ENCODE measurements at regions not wholly inside any gene's neighbourhood (a gene's known extent, or its start where the extent isn't known, plus 50 kb on each side); places are given as distances from the start of the nearest gene placed in this dataset.

GRCh38 chr3:144569651-144570050, 598.0 kb downstream of the DIPK2A start:
- TF ChIP-seq, protein P1, sequence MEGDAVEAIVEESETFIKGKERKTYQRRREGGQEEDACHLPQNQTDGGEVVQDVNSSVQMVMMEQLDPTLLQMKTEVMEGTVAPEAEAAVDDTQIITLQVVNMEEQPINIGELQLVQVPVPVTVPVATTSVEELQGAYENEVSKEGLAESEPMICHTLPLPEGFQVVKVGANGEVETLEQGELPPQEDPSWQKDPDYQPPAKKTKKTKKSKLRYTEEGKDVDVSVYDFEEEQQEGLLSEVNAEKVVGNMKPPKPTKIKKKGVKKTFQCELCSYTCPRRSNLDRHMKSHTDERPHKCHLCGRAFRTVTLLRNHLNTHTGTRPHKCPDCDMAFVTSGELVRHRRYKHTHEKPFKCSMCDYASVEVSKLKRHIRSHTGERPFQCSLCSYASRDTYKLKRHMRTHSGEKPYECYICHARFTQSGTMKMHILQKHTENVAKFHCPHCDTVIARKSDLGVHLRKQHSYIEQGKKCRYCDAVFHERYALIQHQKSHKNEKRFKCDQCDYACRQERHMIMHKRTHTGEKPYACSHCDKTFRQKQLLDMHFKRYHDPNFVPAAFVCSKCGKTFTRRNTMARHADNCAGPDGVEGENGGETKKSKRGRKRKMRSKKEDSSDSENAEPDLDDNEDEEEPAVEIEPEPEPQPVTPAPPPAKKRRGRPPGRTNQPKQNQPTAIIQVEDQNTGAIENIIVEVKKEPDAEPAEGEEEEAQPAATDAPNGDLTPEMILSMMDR (IDR thresholded peaks at IDR 0.05; ENCODE audit: low read depth, low read length, missing control alignments): no peak
- no peak for DNase-seq

DNA sequence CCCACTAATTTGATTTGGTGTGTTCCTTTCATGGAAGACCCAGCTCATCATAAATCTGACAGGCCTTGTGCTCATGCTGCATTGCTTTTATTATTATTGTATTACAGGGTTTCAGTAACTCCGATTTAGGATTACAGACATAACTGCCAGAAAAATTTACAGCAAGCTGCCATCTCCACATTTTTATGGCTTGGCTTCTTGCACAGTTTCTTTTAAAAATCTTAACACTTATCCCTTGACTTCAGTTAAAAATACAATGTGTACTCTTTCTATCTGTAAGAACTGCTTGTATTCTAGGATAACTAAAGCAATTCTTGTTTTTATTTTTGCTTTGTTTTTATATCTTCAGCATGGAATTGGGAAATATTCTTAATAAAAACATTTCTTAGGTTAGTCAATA, 612.2 kb downstream of the DIPK2A start:
- in situ Hi-C loops (cut with HindIII; ENCODE audit: low pct_ligation_motif_present, low sequenced_read_pairs): no loop called here
- Histone ChIP-seq H3K4me3 (ENCODE audit: low read depth, low read length) (no peak overlapping the region), H3K36me3 (replicated peaks) (no peaks in the 10 kb centered on the region), H3K27me3 (replicated peaks) (no peaks in the 10 kb centered on the region), H3K27ac (no peak overlapping the region)
- TF ChIP-seq, protein P1 (IDR thresholded peaks at IDR 0.05; ENCODE audit: low read depth, low read length, missing control alignments): no peak
- DNase-seq: no peak

More at GRCh38 chr3:144569651-144570050, 598.0 kb downstream of the DIPK2A start:
- Histone ChIP-seq H3K4me3 (ENCODE audit: low read depth, low read length) (no peak overlapping the region), H3K27ac (no peak overlapping the region), H3K27me3 (replicated peaks) (no peaks in the 10 kb centered on the region), H3K36me3 (replicated peaks) (no peaks in the 10 kb centered on the region)
- in situ Hi-C loops (cut with HindIII; ENCODE audit: low pct_ligation_motif_present, low sequenced_read_pairs): no loop called here

- in situ Hi-C loops (cut with HindIII; ENCODE audit: low pct_ligation_motif_present, low sequenced_read_pairs): no loop called here
- Histone ChIP-seq H3K27me3 (replicated peaks) (no peaks in the 10 kb centered on the region), H3K27ac (no peak overlapping the region), H3K4me3 (ENCODE audit: low read depth, low read length) (no peak overlapping the region), H3K36me3 (replicated peaks) (no peaks in the 10 kb centered on the region)
- no peak for DNase-seq
- TF ChIP-seq, protein P1 (IDR thresholded peaks at IDR 0.05; ENCODE audit: low read depth, low read length, missing control alignments): no peak
These were observed 613.8 kb downstream of the DIPK2A start for GRCh38 chr3:144585408-144585807.

GRCh38 chr3:144585953-144586352, 614.3 kb downstream of the DIPK2A start:
- Histone ChIP-seq H3K4me3 (ENCODE audit: low read depth, low read length) (no peak overlapping the region), H3K36me3 (replicated peaks) (no peaks in the 10 kb centered on the region), H3K27ac (no peak overlapping the region), H3K27me3 (replicated peaks) (no peaks in the 10 kb centered on the region)
- in situ Hi-C loops (cut with HindIII; ENCODE audit: low pct_ligation_motif_present, low sequenced_read_pairs): no loop called here
- no peak for DNase-seq
- TF ChIP-seq, protein P1 (IDR thresholded peaks at IDR 0.05; ENCODE audit: low read depth, low read length, missing control alignments): no peak

DNA sequence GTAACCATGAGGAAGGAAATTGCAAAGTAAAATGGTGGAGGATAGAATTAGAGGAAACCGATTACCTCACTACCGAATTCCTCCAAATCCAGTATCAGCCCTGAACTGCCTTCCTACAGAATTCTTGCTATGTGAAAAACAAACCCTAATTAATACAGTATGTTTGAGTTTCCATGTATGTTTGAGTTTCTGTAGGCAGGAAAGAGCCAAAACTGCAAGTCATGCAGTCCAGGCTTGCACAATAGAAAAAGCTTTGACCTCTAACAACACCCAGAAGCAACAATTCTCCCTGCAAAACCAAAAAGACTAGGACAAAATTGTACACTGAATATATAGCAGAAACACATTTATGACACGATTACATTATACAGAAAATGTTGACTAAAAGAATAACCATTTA, 614.8 kb downstream of the DIPK2A start:
- in situ Hi-C loops (cut with HindIII; ENCODE audit: low pct_ligation_motif_present, low sequenced_read_pairs): no loop called here
- Histone ChIP-seq H3K36me3 (replicated peaks) (no peaks in the 10 kb centered on the region), H3K27me3 (replicated peaks) (no peaks in the 10 kb centered on the region), H3K27ac (no peak overlapping the region), H3K4me3 (ENCODE audit: low read depth, low read length) (no peak overlapping the region)
- peak; percentile 9 for DNase-seq
- TF ChIP-seq, protein P1 (IDR thresholded peaks at IDR 0.05; ENCODE audit: low read depth, low read length, missing control alignments): no peak

DNA sequence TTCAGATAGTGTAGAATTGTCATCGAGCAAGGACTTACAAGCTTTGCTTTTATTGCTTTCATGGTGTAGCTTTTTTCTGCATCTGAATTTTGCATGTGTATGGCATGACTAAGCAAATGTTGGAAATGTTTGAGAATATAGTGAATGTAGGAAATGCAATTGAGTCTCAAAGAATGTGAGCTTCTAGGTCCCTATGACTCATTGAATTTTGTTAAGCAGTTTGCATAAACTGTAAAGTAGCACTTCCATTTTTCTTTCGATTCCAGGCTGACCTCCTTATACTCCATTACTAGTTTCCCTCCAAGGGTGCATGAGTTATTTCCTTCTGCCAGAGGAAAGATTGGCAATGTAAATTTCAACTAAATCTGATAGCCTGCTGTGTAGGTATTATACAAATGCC, 619.2 kb downstream of the DIPK2A start:
- in situ Hi-C loops (cut with HindIII; ENCODE audit: low pct_ligation_motif_present, low sequenced_read_pairs): no loop called here

More for the DNA sequence above, 619.2 kb downstream of the DIPK2A start:
- H3K27me3 ChIP-seq (replicated peaks): no peaks in the 10 kb centered on the region
- H3K4me3 ChIP-seq (ENCODE audit: low read depth, low read length): no peak overlapping the region
- DNase-seq: peak; percentile 53
- H3K27ac ChIP-seq: peak overlapping the region; percentile 58
- no peaks in the 10 kb centered on the region for H3K36me3 ChIP-seq (replicated peaks)
- TF ChIP-seq, protein P1 (IDR thresholded peaks at IDR 0.05; ENCODE audit: low read depth, low read length, missing control alignments): no peak
